Adrenal gland (tissue), 5 donors: ENCODE measurements at regions not wholly inside any gene's neighbourhood (a gene's known extent, or its start where the extent isn't known, plus 50 kb on each side); places are given as distances from the start of the nearest gene placed in this dataset.

Source experiments
- CTCF ChIP-seq, 6 experiments: fragments of 450-650 bp in 4 of 6; fragments of 200-600 bp in 2 of 6; sonication (generic) in 1 of 6; IDR thresholded peaks; 1 replicate in 5 of 6; 2 replicates in 1 of 6; pipeline versions ENCODE4 v1.5.1 to v1.8.0; 2016 to 2021; ENCODE audit warnings: antibody characterized with exemption in 6 of 6, mild to moderate bottlenecking in 2 of 6, moderate library complexity in 1 of 6
- POLR2A ChIP-seq, 2 donors: fragments of 450-650 bp; IDR thresholded peaks; one replicate each; pipeline ENCODE4 v1.6.1; 2017; ENCODE audit warnings: antibody characterized with exemption in 2 of 2, mild to moderate bottlenecking in 2 of 2, moderate library complexity in 1 of 2
- donor health status: DM: no; HTN: no; CAD: no.

DNA sequence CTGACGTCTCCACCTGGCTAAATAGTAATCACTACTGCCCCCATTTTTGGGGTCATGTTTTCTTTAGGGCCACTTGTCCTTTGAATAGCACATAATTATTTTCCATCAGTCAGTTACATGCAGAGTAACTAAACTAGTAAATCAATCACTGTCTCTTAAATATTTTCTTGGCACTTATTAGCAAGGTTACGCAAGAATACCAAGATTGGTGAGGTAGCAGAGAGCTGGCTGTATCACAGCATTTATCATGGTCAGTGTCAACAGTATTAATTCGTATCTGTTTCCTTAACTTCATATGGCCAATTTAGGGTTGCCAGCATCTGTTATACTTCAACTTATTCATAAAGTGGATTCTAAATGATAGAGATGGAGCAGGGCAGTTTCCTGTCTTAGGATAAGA, 346.8 kb upstream of the FAM174A start:
- no peak for TF ChIP-seq CTCF (IDR thresholded peaks at IDR 0.05)
- TF ChIP-seq POLR2A (IDR thresholded peaks at IDR 0.05) = no peak
